ENCODE measurements at regions not wholly inside any gene's neighbourhood (a gene's known extent, or its start where the extent isn't known, plus 50 kb on each side); places are given as distances from the start of the nearest gene placed in this dataset.

- TF ChIP-seq EP300 (IDR thresholded peaks at IDR 0.05; ENCODE audit: borderline replicate concordance in 1 of 2, low read depth in 2 of 2, low read length in 2 of 2): no peak
- TF ChIP-seq EZH2 (IDR thresholded peaks at IDR 0.05; ENCODE audit: low read depth, low read length, severe bottlenecking): no peak
- no peak for TF ChIP-seq SIN3A (conservative IDR thresholded peaks at IDR 0.05 in 1 of 2, IDR thresholded peaks at IDR 0.05 in 1 of 2; ENCODE audit: low read depth in 1 of 2, low read length in 2 of 2)
- no peak for TF ChIP-seq SIRT6 (IDR thresholded peaks at IDR 0.05; ENCODE audit: low read length)
- no peak for TF ChIP-seq MAX (IDR thresholded peaks at IDR 0.05)
- no peak for TF ChIP-seq ZNF274 (IDR thresholded peaks at IDR 0.05; ENCODE audit: borderline replicate concordance, extremely low read depth, low read length)
These were observed 60.0 kb upstream of the EDAR start for GRCh38 chr2:109049022-109049421.

Measured in H1 (cell line).